ENCODE measurements at regions not wholly inside any gene's neighbourhood (a gene's known extent, or its start where the extent isn't known, plus 50 kb on each side); places are given as distances from the start of the nearest gene placed in this dataset.
"Not testable (repeated sequence)": the region's sequence is repeated elsewhere in the genome, so short reads cannot be mapped to it uniquely, and the experiment has no call there.

- DNase-seq (ENCODE audit: low read depth) = no peak
Observed at GRCh38 chr20:22951966-22952365, 83.1 kb upstream of the SSTR4 start.

- DNase-seq (ENCODE audit: low read depth) = no peak
Observed at GRCh38 chr20:22954661-22955060, 80.5 kb upstream of the SSTR4 start.

- no peak for DNase-seq (ENCODE audit: low read depth)
Observed at GRCh38 chr20:22958390-22958789, 76.7 kb upstream of the SSTR4 start.

- no peak for DNase-seq (ENCODE audit: low read depth)
Observed at GRCh38 chr20:22962567-22963439, 72.3 kb upstream of the SSTR4 start.

- no peak for DNase-seq (ENCODE audit: low read depth)
Observed at GRCh38 chr20:22963581-22963980, 71.5 kb upstream of the SSTR4 start.

- DNase-seq (ENCODE audit: low read depth) = no peak
Observed at GRCh38 chr20:22966787-22967464, 68.2 kb upstream of the SSTR4 start.

- not testable (repeated sequence) for DNase-seq (ENCODE audit: low read depth)
Observed at GRCh38 chr20:22967706-22968105, 67.4 kb upstream of the SSTR4 start.

GRCh38 chr20:22969031-22969430 is 66.1 kb upstream of the SSTR4 start:
- not testable (repeated sequence) for DNase-seq (ENCODE audit: low read depth)

GRCh38 chr20:22971077-22971476 is 64.0 kb upstream of the SSTR4 start:
- not testable (repeated sequence) for DNase-seq (ENCODE audit: low read depth)

GRCh38 chr20:22974354-22974753 is 60.8 kb upstream of the SSTR4 start:
- peak; percentile 25 for DNase-seq (ENCODE audit: low read depth)

- DNase-seq (ENCODE audit: low read depth) = no peak
Observed at GRCh38 chr20:22977047-22977785, 57.9 kb upstream of the SSTR4 start.

- DNase-seq (ENCODE audit: low read depth) = no peak
Observed at GRCh38 chr20:22984008-22984407, 51.1 kb upstream of the SSTR4 start.

GRCh38 chr20:22984606-22985005 is 50.5 kb upstream of the SSTR4 start:
- DNase-seq (ENCODE audit: low read depth) = no peak

GRCh38 chr20:22985239-22985778 is 49.8 kb upstream of the SSTR4 start:
- no peak for DNase-seq (ENCODE audit: low read depth)

Measured in ELR (cell line).